ENCODE measurements at regions not wholly inside any gene's neighbourhood (a gene's known extent, or its start where the extent isn't known, plus 50 kb on each side); places are given as distances from the start of the nearest gene placed in this dataset.

DNA sequence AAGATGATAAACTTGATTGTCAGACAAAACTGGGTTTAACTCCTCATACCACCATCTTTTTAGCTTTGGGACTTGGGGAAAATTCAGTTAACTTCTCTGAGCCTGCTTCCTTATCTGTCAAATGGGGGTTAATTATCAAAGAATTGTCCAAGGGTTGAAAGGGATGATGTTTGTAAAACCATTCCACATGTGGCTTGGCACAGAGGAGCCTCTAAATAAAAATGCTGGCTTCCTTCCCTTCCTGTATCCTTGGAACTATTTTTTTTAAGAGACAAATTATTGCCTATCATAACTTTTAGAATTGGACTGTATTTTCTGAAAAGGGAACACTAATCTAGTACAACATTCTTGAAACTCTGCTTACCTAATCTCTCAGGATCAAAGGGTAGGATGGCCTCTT, 143.4 kb upstream of the USP24 start:
- ChIA-PET POLR2A (interaction anchor here (0.6 kb wide), 1 partner anchor 66 kb away, joined by 3 read pairs; no protein-coding TSS in a partner anchor), CTCF (interaction anchor here (1.6 to 1.9 kb wide), 3 partner anchors 11 to 21 kb away, joined by 3 to 11 read pairs (median 5); no protein-coding TSS in a partner anchor)
- no peak for DNase-seq (ENCODE audit: extremely low spot score)
- TF ChIP-seq, protein P1, sequence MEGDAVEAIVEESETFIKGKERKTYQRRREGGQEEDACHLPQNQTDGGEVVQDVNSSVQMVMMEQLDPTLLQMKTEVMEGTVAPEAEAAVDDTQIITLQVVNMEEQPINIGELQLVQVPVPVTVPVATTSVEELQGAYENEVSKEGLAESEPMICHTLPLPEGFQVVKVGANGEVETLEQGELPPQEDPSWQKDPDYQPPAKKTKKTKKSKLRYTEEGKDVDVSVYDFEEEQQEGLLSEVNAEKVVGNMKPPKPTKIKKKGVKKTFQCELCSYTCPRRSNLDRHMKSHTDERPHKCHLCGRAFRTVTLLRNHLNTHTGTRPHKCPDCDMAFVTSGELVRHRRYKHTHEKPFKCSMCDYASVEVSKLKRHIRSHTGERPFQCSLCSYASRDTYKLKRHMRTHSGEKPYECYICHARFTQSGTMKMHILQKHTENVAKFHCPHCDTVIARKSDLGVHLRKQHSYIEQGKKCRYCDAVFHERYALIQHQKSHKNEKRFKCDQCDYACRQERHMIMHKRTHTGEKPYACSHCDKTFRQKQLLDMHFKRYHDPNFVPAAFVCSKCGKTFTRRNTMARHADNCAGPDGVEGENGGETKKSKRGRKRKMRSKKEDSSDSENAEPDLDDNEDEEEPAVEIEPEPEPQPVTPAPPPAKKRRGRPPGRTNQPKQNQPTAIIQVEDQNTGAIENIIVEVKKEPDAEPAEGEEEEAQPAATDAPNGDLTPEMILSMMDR (IDR thresholded peaks at IDR 0.05; ENCODE audit: control extremely low read depth, extremely low read depth, low read depth, missing control alignments), result no peak

DNA sequence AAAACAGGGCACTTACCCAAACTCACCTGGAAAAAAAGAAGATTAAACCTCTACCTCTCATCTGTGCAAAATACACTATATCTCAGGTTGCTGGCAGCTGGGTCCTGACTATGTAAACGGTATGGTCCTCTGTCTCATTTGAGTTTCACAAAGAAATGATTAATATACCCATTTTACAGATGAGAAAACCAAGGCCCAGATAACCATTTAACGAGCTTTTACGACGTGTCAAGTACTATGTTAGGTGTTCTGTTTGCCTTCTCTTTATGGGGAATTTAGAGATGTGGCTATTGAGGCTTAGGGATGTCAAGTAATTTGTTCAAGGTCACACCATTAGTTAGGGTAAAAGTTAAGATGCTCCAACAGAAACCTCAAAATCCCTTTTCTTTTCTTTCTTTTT, 140.4 kb upstream of the USP24 start:
- ChIA-PET CTCF (interaction anchor here (1.4 kb wide), 1 partner anchor 19 kb away, joined by 7 read pairs; no protein-coding TSS in a partner anchor), POLR2A (no interaction called here)
- TF ChIP-seq, protein P1 (IDR thresholded peaks at IDR 0.05; ENCODE audit: control extremely low read depth, extremely low read depth, low read depth, missing control alignments), result no peak
- no peak for DNase-seq (ENCODE audit: extremely low spot score)

DNA sequence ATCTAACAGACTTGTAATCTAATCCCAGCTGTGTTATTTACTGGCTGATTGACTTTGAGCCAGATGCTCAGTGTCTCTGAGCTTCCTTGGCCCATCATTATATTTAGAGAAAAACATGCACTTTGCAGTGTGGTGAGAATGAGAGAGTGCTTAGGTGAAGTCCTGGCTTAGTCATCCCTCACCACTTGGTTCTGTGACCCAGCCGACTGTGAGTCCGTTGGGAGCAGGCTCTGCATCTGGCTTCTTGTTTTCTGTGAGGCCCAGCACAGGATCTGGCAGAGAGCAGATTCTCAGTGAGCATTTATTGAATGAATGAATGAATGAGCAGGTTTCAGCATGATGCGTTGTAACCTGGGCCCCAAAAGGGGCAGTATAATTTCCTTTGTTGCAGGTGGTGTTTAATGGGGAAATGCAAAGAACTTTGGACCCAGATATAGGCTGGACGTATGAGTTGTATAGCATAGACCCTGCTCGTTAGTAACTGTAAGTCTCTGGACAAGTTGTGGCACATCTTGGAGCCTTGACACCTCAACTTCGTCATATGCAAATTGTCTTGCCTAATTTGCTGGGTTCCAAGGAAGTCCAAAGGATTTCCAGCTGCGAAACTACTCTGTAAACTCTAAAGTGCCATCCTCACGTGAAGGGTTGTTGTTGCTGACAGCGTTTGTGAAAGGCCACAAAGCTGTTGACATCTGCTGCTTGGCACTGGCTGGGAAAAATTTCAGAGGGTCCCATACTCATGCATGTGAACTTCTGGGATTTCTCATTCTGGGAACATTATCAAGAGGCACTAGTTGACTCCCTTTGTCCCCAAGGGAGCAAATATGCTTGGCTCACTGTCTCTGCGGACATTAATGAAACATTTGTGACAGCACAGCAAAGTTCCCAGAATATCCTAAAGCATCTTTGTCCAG, 138.8 kb upstream of the USP24 start:
- TF ChIP-seq, protein P1 (IDR thresholded peaks at IDR 0.05; ENCODE audit: control extremely low read depth, extremely low read depth, low read depth, missing control alignments), result no peak
- ChIA-PET CTCF (interaction anchor here (1.4 to 2.9 kb wide), 3 partner anchors 21 to 24 kb away, joined by 4 to 16 read pairs (median 7); no protein-coding TSS in a partner anchor), POLR2A (no interaction called here)

DNA sequence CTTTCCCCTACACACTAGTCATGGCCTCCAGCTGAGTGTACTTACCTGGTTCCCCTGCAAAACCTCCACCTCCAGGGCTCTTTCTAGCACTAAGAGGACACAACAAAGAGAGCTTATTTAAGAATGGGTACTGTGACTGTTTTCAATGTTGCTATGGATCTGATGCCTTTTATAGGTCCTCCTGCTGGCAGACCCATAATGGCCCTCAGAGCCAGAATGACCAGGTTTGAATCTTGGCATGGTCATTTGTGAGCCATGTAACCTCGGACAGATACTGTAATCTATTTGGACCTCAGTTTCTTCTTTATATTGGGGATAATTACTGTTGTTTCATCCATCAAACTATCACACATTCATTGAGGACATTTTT, 137.6 kb upstream of the USP24 start:
- CTCF ChIA-PET, result interaction anchor here (1.4 to 2.9 kb wide), 3 partner anchors 15 to 23 kb away, joined by 4 to 16 read pairs (median 8); no protein-coding TSS in a partner anchor
- no peak for DNase-seq (ENCODE audit: extremely low spot score)
- POLR2A ChIA-PET, result no interaction called here
- TF ChIP-seq, protein P1 (IDR thresholded peaks at IDR 0.05; ENCODE audit: control extremely low read depth, extremely low read depth, low read depth, missing control alignments), result no peak

More for the DNA sequence above, 138.8 kb upstream of the USP24 start:
- no peak for DNase-seq (ENCODE audit: extremely low spot score)

DNA sequence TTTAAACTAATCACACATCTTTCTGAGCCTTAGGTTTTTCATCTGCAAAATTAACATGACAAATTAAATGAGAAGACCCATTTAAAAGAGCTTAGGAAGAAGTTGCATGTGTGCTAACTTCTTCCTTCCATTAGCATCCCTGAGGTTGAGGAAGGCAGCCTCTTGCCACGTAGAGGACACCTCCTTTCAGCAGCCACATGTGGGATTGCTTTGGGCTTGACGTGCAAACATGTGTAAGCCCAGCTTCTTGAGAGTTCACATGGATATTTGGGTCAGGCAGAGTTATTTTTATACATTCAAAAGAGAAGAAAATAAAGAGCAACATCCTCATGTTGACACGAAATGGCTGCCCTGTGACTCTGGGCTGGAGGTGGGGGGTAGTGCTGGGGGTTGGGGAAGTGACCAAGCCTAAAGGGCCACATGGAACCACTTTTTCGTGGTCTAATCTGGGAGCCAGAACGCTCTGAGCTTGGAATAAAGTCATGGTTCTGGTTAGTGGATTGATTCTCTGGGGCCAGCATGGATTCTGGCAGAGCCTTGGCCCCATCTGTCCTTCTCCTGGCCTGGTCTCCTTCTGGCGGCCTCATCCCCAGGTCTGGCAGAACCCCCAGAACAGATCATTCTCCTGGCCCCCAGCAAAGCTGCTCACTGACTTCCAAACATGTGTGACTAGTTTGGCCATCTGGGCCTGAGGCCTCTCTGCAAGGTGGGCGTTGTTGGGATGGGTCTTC, 137.1 kb upstream of the USP24 start:
- ChIA-PET CTCF (interaction anchor here (2.2 to 2.9 kb wide), 2 partner anchors 15 to 23 kb away, joined by 8 to 16 read pairs; no protein-coding TSS in a partner anchor), POLR2A (no interaction called here)
- TF ChIP-seq, protein P1 (IDR thresholded peaks at IDR 0.05; ENCODE audit: control extremely low read depth, extremely low read depth, low read depth, missing control alignments), result no peak
- no peak for DNase-seq (ENCODE audit: extremely low spot score)

DNA sequence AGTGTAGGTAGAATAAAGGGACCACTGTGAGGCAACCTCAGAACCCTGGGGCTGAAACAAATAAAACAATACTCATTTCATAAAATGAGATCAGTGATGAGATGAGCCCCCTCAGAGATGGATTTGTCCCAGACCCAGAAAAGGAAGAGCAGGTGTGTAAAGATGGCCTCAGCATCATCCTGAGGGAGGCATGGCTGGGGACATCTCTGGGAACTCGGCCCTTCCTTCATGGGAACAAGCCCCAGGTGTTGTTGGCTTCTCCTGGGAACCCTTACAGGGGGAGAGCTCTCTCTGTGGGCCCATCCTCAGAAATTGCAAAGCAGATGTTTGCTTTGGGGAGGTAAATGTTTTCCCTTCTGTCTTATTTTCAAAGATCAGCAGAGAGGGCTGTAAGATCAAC, 133.2 kb upstream of the USP24 start:
- TF ChIP-seq, protein P1 (IDR thresholded peaks at IDR 0.05; ENCODE audit: control extremely low read depth, extremely low read depth, low read depth, missing control alignments), result no peak
- POLR2A ChIA-PET, result no interaction called here
- CTCF ChIA-PET, result interaction anchor here (1.4 to 2.7 kb wide), 4 partner anchors 10 to 27 kb away, joined by 5 to 16 read pairs (median 6); no protein-coding TSS in a partner anchor
- no peak for DNase-seq (ENCODE audit: extremely low spot score)

All from GM10248 (cell line).